CD14-positive monocyte (primary cell): ENCODE measurements at regions not wholly inside any gene's neighbourhood (a gene's known extent, or its start where the extent isn't known, plus 50 kb on each side); places are given as distances from the start of the nearest gene placed in this dataset.
"Not testable (repeated sequence)": the region's sequence is repeated elsewhere in the genome, so short reads cannot be mapped to it uniquely, and the experiment has no call there.

ENCODE experiments used
- DNase-seq, 3 donors: peaks; one replicate each; pipeline ENCODE4 v3.0.0-alpha.2; 2011 to 2022
- H2AFZ ChIP-seq: 2 replicates; pipeline ENCODE4 v1.6.0; 2012; ENCODE audit warnings: mild to moderate bottlenecking, low read depth, low read length, inconsistent platforms; ENCODE audit not compliant: insufficient read depth, poor library complexity, severe bottlenecking
- H3K27ac ChIP-seq, 2 donors: 1 replicate in 1 of 2; 2 replicates in 1 of 2; pipeline ENCODE4 v1.5.1; 2012 to 2013; ENCODE audit warnings: low read length in 2 of 2, control low read depth in 1 of 2, inconsistent platforms in 1 of 2, low read depth in 1 of 2, mild to moderate bottlenecking in 1 of 2
- H3K27me3 ChIP-seq, 2 donors: one replicate each; pipeline versions ENCODE4 v1.6.0 to v1.6.1; 2011 to 2013; ENCODE audit warnings: low read length in 2 of 2; ENCODE audit not compliant: control insufficient read depth in 2 of 2, insufficient read depth in 2 of 2
- H3K36me3 ChIP-seq, 2 donors: replicated peaks in 1 of 2; 1 replicate in 1 of 2; 2 replicates in 1 of 2; pipeline versions ENCODE4 v1.5.1 to v1.6.1; 2012 to 2013; ENCODE audit warnings: low read length in 2 of 2, control low read depth in 1 of 2, inconsistent platforms in 1 of 2, mild to moderate bottlenecking in 1 of 2; ENCODE audit not compliant: insufficient read depth in 2 of 2, control insufficient read depth in 1 of 2
- H3K4me1 ChIP-seq, 2 donors: 1 replicate in 1 of 2; 2 replicates in 1 of 2; pipeline versions ENCODE4 v1.5.1 to v1.6.1; 2012 to 2013; ENCODE audit warnings: low read length in 2 of 2, control low read depth in 1 of 2, inconsistent platforms in 1 of 2, mild to moderate bottlenecking in 1 of 2, moderate library complexity in 1 of 2; ENCODE audit not compliant: insufficient read depth in 2 of 2, control insufficient read depth in 1 of 2
- H3K4me2 ChIP-seq: replicated peaks from 2 replicates; pipeline ENCODE3; 2012; ENCODE audit warnings: low read length, moderate library complexity, mild to moderate bottlenecking; ENCODE audit not compliant: poor library complexity, severe bottlenecking; ENCODE audit errors: extremely low read depth
- H3K4me3 ChIP-seq, 3 experiments: fragments of 200-600 bp in 1 of 3; sonication (generic) in 1 of 3; replicated peaks in 1 of 3; 1 replicate in 2 of 3; 2 replicates in 1 of 3; pipeline ENCODE4 v1.5.1; 2011 to 2013; ENCODE audit warnings: low read length in 3 of 3, mild to moderate bottlenecking in 3 of 3, control low read depth in 2 of 3, low read depth in 2 of 3, inconsistent platforms in 1 of 3, moderate library complexity in 1 of 3
- H3K79me2 ChIP-seq: 2 replicates; pipeline ENCODE4 v1.6.0; 2012; ENCODE audit warnings: mild to moderate bottlenecking, control low read depth, inconsistent platforms, low read length, moderate library complexity; ENCODE audit not compliant: insufficient read depth
- H3K9ac ChIP-seq: 2 replicates; pipeline ENCODE4 v1.6.0; 2017; ENCODE audit warnings: low read length, mild to moderate bottlenecking; ENCODE audit not compliant: insufficient read depth, poor library complexity, severe bottlenecking
- H3K9me3 ChIP-seq, 2 donors: replicated peaks in 1 of 2; 1 replicate in 1 of 2; 2 replicates in 1 of 2; pipeline versions ENCODE4 v1.5.1 to v1.6.1; 2012 to 2013; ENCODE audit warnings: low read length in 2 of 2, control low read depth in 1 of 2; ENCODE audit not compliant: control insufficient read depth in 1 of 2, insufficient read depth in 1 of 2
- H4K20me1 ChIP-seq: 2 replicates; pipeline ENCODE4 v1.6.0; 2012; ENCODE audit warnings: mild to moderate bottlenecking, low read length, control low read depth, moderate library complexity; ENCODE audit not compliant: insufficient read depth
- H3K27ac Mint-ChIP-seq, 7 donors: one replicate each; pipeline ENCODE4 v1.8.0; 2020; ENCODE audit warnings: mild to moderate bottlenecking in 7 of 7, mixed read lengths in 7 of 7, moderate library complexity in 6 of 7, inconsistent platforms in 2 of 7
- H3K27me3 Mint-ChIP-seq, 3 donors: one replicate each; pipeline ENCODE4 v1.8.0; 2021 to 2022; ENCODE audit warnings: low read depth in 3 of 3, mild to moderate bottlenecking in 3 of 3, mixed read lengths in 3 of 3, moderate library complexity in 3 of 3, inconsistent platforms in 1 of 3
- H3K36me3 Mint-ChIP-seq, 2 donors: one replicate each; pipeline ENCODE4 v1.8.0; 2020; ENCODE audit warnings: mixed read lengths in 2 of 2, inconsistent platforms in 1 of 2, mild to moderate bottlenecking in 1 of 2
- H3K4me1 Mint-ChIP-seq: one replicate; pipeline ENCODE4 v1.8.0; 2020; ENCODE audit warnings: mild to moderate bottlenecking, mixed read lengths
- H3K4me3 Mint-ChIP-seq, 2 donors: one replicate each; pipeline ENCODE4 v1.8.0; 2020; ENCODE audit warnings: mild to moderate bottlenecking in 2 of 2, mixed read lengths in 2 of 2, moderate library complexity in 1 of 2
- H3K9me3 Mint-ChIP-seq, 7 donors: one replicate each; pipeline ENCODE4 v1.8.0; 2020 to 2022; ENCODE audit warnings: mixed read lengths in 7 of 7, mild to moderate bottlenecking in 6 of 7, moderate library complexity in 6 of 7, inconsistent platforms in 2 of 7
- WGBS: methylation state at CpG from one replicate; pipeline ENCODE4 v1.1.5; 2013; ENCODE audit warnings: missing lambda C conversion rate; ENCODE audit not compliant: insufficient coverage; 5-methylcytosine and 5-hydroxymethylcytosine counted together
- intact Hi-C, 2 donors: fragments of 100-400 bp; cut with micrococcal nuclease; formaldehyde crosslinking; loops; one replicate each; pipeline versions ENCODE4 v1.15.0 to v1.15.1; 2023

GRCh38 chr5:71343994-71344393 lies 111.5 kb upstream of the BDP1 start:
- H3K9me3 ChIP-seq, H4K20me1 ChIP-seq, H2AFZ ChIP-seq, H3K9ac ChIP-seq, H3K4me2 ChIP-seq, H3K4me1 ChIP-seq, H3K27ac ChIP-seq, H3K27ac Mint-ChIP-seq, H3K4me3 ChIP-seq, H3K36me3 ChIP-seq, H3K36me3 Mint-ChIP-seq, H3K9me3 Mint-ChIP-seq, H3K4me1 Mint-ChIP-seq, DNase-seq, H3K27me3 Mint-ChIP-seq, H3K79me2 ChIP-seq, H3K27me3 ChIP-seq, intact Hi-C loops, H3K4me3 Mint-ChIP-seq: not testable (repeated sequence)
- no CpG with 5 or more reads among the region's 4 CpGs for WGBS

- H3K4me2 ChIP-seq, H3K27ac ChIP-seq, H3K36me3 Mint-ChIP-seq, H3K4me3 ChIP-seq, DNase-seq, H3K27me3 Mint-ChIP-seq, H3K27me3 ChIP-seq, H3K9ac ChIP-seq, H3K27ac Mint-ChIP-seq, H3K4me3 Mint-ChIP-seq, H3K9me3 ChIP-seq, H3K4me1 ChIP-seq, H3K36me3 ChIP-seq, H4K20me1 ChIP-seq, H2AFZ ChIP-seq, H3K4me1 Mint-ChIP-seq, H3K79me2 ChIP-seq, intact Hi-C loops, H3K9me3 Mint-ChIP-seq: not testable (repeated sequence)
- WGBS = 90% methylated on average over 3 of the region's 6 CpGs
These were observed 82.8 kb upstream of the BDP1 start for GRCh38 chr5:71372601-71373000.

GRCh38 chr5:71373054-71373734 lies 82.3 kb upstream of the BDP1 start:
- H3K36me3 ChIP-seq, H3K4me1 Mint-ChIP-seq, intact Hi-C loops, H3K4me3 ChIP-seq, H3K4me2 ChIP-seq, DNase-seq, H3K4me3 Mint-ChIP-seq, H3K27me3 Mint-ChIP-seq, H2AFZ ChIP-seq, H3K27me3 ChIP-seq, H3K27ac Mint-ChIP-seq, H3K9me3 ChIP-seq, H3K27ac ChIP-seq, H3K4me1 ChIP-seq, H3K36me3 Mint-ChIP-seq, H3K9me3 Mint-ChIP-seq, H3K9ac ChIP-seq, H4K20me1 ChIP-seq, H3K79me2 ChIP-seq: not testable (repeated sequence)
- WGBS = no CpG with 5 or more reads among the region's 9 CpGs

GRCh38 chr5:71384204-71384603 lies 71.2 kb upstream of the BDP1 start:
- H3K27ac Mint-ChIP-seq, H3K36me3 ChIP-seq, H3K4me1 ChIP-seq, H3K4me3 Mint-ChIP-seq, H3K9me3 Mint-ChIP-seq, H3K9me3 ChIP-seq, H2AFZ ChIP-seq, H3K79me2 ChIP-seq, H3K9ac ChIP-seq, H4K20me1 ChIP-seq, H3K27ac ChIP-seq, H3K4me3 ChIP-seq, DNase-seq, H3K4me2 ChIP-seq, intact Hi-C loops, H3K4me1 Mint-ChIP-seq, H3K27me3 ChIP-seq, H3K27me3 Mint-ChIP-seq, H3K36me3 Mint-ChIP-seq: not testable (repeated sequence)
- no CpG with 5 or more reads among the region's 3 CpGs for WGBS
